HEK293T (cell line): ENCODE measurements at regions not wholly inside any gene's neighbourhood (a gene's known extent, or its start where the extent isn't known, plus 50 kb on each side); places are given as distances from the start of the nearest gene placed in this dataset.

ENCODE experiments used
- CTCF ChIA-PET: fragments of 350-600 bp; formaldehyde crosslinking; extraction: SDS; loops from one replicate; lab custom pipeline; 2021; ENCODE audit warnings: antibody characterized with exemption, inconsistent platforms; lab: Yijun Ruan, JAX
- POLR2A ChIA-PET: fragments of 350-600 bp; formaldehyde crosslinking; extraction: SDS; loops from one replicate; lab custom pipeline; 2020; ENCODE audit warnings: antibody characterized with exemption, inconsistent platforms; lab: Yijun Ruan, JAX
- DNase-seq: peaks from one replicate; pipeline ENCODE4 v3.0.0; 2012; ENCODE audit warnings: mixed read lengths; ENCODE audit errors: extremely low spot score
- ARNT ChIP-seq: fragments of 450-650 bp; IDR thresholded peaks from 2 replicates; pipeline ENCODE4 v1.6.1; 2017; ENCODE audit warnings: mild to moderate bottlenecking
- BHLHE40 ChIP-seq: fragments of 450-650 bp; IDR thresholded peaks from 2 replicates; pipeline ENCODE4 v1.6.1; 2016; ENCODE audit warnings: mild to moderate bottlenecking, moderate library complexity, borderline replicate concordance
- CTBP1 ChIP-seq: fragments of 450-650 bp; IDR thresholded peaks from 2 replicates; pipeline ENCODE4 v1.6.1; 2016; ENCODE audit warnings: borderline replicate concordance
- ELF4 ChIP-seq: fragments of 450-650 bp; IDR thresholded peaks from 2 replicates; pipeline ENCODE4 v1.6.1; 2017; ENCODE audit warnings: antibody characterized with exemption
- FOXA1 ChIP-seq: fragments of 450-650 bp; IDR thresholded peaks from 2 replicates; pipeline ENCODE4 v1.6.1; 2016; ENCODE audit warnings: mild to moderate bottlenecking
- FOXK2 ChIP-seq: fragments of 450-650 bp; IDR thresholded peaks from 2 replicates; pipeline ENCODE4 v1.6.1; 2016; ENCODE audit warnings: mild to moderate bottlenecking
- FOXM1 ChIP-seq: fragments of 450-650 bp; IDR thresholded peaks from 2 replicates; pipeline ENCODE4 v1.6.1; 2017; ENCODE audit warnings: mild to moderate bottlenecking, borderline replicate concordance
- HDGF ChIP-seq: fragments of 450-650 bp; IDR thresholded peaks from 2 replicates; pipeline ENCODE4 v1.6.1; 2017; ENCODE audit warnings: antibody characterized with exemption, borderline replicate concordance
- L3MBTL2 ChIP-seq: fragments of 450-650 bp; conservative IDR thresholded peaks from 2 replicates; pipeline ENCODE4 v1.6.1; 2016; ENCODE audit warnings: mild to moderate bottlenecking
- LEF1 ChIP-seq: fragments of 450-650 bp; IDR thresholded peaks from 2 replicates; pipeline ENCODE4 v1.6.1; 2017; ENCODE audit warnings: mild to moderate bottlenecking, borderline replicate concordance
- NFRKB ChIP-seq: fragments of 450-650 bp; IDR thresholded peaks from 2 replicates; pipeline ENCODE4 v1.6.1; 2016; ENCODE audit warnings: mild to moderate bottlenecking, moderate library complexity
- PKNOX1 ChIP-seq: fragments of 450-650 bp; IDR thresholded peaks from 2 replicates; pipeline ENCODE4 v1.6.1; 2016
- SP1 ChIP-seq: fragments of 450-650 bp; IDR thresholded peaks from 2 replicates; pipeline ENCODE4 v1.6.1; 2017
- SUZ12 ChIP-seq: fragments of 450-650 bp; IDR thresholded peaks from 2 replicates; pipeline ENCODE4 v1.6.1; 2016; ENCODE audit warnings: mild to moderate bottlenecking
- TARDBP ChIP-seq: fragments of 450-650 bp; IDR thresholded peaks from 2 replicates; pipeline ENCODE4 v1.6.1; 2016
- ZNF384 ChIP-seq: fragments of 450-650 bp; IDR thresholded peaks from 2 replicates; pipeline ENCODE4 v1.6.1; 2016

DNA sequence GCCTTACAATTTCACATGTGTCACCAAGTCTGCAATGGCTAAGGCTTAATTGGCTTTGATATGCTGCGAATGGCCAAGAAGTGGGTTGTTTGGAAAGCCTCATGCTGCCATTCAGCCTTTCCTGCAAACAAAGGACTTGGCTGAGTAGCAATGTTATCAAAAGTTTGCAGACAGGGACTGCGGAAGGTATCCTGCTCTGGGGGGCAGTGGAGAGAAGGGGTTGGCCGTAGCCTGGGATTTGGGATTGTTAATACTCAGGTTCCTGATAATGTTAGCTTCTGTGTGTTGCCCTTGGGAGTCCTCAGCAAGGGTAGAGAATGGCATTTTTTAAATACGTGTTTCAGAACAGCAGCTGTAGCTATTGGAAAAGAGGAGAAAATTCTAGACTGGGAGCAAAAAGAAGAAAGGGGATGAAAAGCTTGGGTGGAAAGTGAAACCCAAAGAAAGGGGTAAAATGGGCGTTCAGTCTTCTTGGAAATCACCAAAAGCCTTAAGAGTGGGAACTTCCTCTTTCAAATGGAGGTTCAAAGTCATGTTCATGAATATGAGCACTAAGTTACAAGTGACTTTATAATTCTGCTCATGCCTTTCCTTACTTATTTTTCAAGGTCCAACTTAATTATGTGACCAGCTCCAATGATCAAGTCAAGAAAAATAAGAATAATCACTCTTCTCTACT, 325.1 kb downstream of the RNF144A start:
- no peak for TF ChIP-seq FOXM1
- no peak for TF ChIP-seq PKNOX1
- TF ChIP-seq LEF1: no peak
- no peak for TF ChIP-seq SP1
- TF ChIP-seq FOXK2: no peak
- no peak for DNase-seq
- ChIA-PET POLR2A (no interaction called here), CTCF (no interaction called here)

- POLR2A ChIA-PET: no interaction called here
- TF ChIP-seq FOXA1 (no peak), SUZ12 (no peak), CTBP1 (no peak), L3MBTL2 (no peak), HDGF (no peak), ELF4 (no peak), FOXM1 (no peak), TARDBP (no peak), NFRKB (no peak)
- CTCF ChIA-PET: no interaction called here
- DNase-seq: no peak
Observed at GRCh38 chr2:7243276-7243675, 326.1 kb downstream of the RNF144A start.

DNA sequence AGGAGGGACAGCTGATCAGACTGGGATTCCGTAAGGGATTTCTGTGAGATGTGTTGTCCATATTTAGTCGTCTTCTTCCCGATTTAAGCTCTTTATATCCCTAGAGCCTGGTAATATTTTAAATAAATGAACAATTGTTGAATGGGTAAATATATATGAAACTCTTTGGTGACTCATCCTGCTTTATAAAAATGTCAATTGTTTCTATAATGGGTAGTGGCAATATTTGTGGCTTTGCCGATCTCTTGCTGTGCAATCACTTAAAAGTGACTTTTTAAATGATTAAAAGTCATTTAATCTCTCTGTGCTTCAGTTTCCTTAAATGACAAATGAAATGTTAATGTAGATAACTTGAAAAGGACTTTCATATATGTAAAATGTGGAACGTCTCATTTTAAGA, 339.2 kb downstream of the RNF144A start:
- no peak for DNase-seq
- ChIA-PET CTCF (no interaction called here), POLR2A (no interaction called here)
- TF ChIP-seq SUZ12 (no peak), TARDBP (no peak), SP1 (no peak), FOXK2 (no peak), ELF4 (no peak), CTBP1 (no peak), LEF1 (no peak), FOXM1 (no peak), PKNOX1 (no peak), ARNT (no peak), NFRKB (no peak), L3MBTL2 (no peak), BHLHE40 (no peak), HDGF (no peak), ZNF384 (no peak), FOXA1 (no peak)

GRCh38 chr2:7262727-7263126, 345.5 kb downstream of the RNF144A start:
- DNase-seq: no peak

DNA sequence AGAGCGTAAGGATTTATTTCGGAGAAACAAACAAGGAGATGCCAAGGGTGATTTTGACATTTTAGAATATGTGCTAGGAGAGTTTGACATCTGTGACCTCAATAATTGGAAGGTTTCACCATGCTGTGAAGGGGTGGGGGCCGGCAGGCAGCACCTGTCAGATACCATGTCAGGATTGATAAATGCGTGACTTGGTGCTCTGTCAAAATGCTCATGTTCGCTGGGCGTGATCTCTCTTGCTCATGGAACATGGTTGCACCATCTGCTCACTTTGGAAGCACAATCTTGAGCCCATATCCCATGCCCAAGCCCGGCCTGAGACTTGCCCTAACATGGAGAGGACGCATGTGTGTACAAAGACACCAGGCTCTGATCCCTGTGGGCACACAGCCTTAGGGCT, 347.6 kb downstream of the RNF144A start:
- ChIA-PET CTCF (no interaction called here), POLR2A (no interaction called here)
- TF ChIP-seq L3MBTL2 (no peak), SP1 (no peak), SUZ12 (no peak)
- DNase-seq: no peak

More at GRCh38 chr2:7262727-7263126, 345.5 kb downstream of the RNF144A start:
- TF ChIP-seq SUZ12 (no peak), FOXM1 (no peak), PKNOX1 (no peak), TARDBP (no peak), ZNF384 (no peak), ELF4 (no peak), CTBP1 (no peak), FOXK2 (no peak), HDGF (no peak), BHLHE40 (no peak), FOXA1 (no peak), NFRKB (no peak), SP1 (no peak), LEF1 (no peak), L3MBTL2 (no peak), ARNT (no peak)
- ChIA-PET CTCF (no interaction called here), POLR2A (no interaction called here)

- POLR2A ChIA-PET: no interaction called here
- CTCF ChIA-PET: interaction anchor here (0.6 kb wide), 1 partner anchor 1194 kb away, joined by 3 read pairs; no protein-coding TSS in a partner anchor
- no peak for DNase-seq
- TF ChIP-seq TARDBP: no peak
Observed at GRCh38 chr2:7265286-7265685, 348.1 kb downstream of the RNF144A start.
